ENCODE measurements at regions not wholly inside any gene's neighbourhood (a gene's known extent, or its start where the extent isn't known, plus 50 kb on each side); places are given as distances from the start of the nearest gene placed in this dataset.

DNA sequence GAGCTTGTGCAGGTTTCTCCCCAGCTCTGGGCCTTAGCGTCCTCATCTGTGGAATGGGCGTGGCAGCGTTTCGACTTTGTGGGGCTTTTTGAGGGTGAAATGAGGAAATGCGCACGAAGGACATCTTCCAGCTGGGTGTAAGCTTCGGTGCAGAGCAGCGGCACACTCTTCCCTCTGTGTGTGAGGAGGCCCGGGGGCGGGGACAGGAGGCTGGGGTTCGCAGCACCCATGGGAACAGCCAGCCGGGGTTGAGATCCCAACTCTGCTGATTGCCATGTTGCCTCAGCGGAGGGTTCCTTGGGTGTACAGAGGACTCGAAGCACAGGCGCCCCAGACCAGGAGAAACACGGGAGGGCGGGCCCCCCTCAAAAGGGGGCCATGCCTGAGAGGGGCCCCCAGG lies 265.6 kb downstream of the NSG2 start:
- no peaks in the 10 kb centered on the region for H3K9me3 Mint-ChIP-seq
- no peaks in the 10 kb centered on the region for H3K36me3 Mint-ChIP-seq
- peaks cover 3% of the 10 kb centered on the region for H3K4me1 Mint-ChIP-seq
- H3K4me3 Mint-ChIP-seq, result peak overlapping the region; percentile 56
- peaks cover 35% of the 10 kb centered on the region for H3K27me3 Mint-ChIP-seq (ENCODE audit: low read depth)
- no peak for DNase-seq (ENCODE audit: low spot score in 2 of 2, unreplicated experiment in 2 of 2)
- TF ChIP-seq, protein P1, sequence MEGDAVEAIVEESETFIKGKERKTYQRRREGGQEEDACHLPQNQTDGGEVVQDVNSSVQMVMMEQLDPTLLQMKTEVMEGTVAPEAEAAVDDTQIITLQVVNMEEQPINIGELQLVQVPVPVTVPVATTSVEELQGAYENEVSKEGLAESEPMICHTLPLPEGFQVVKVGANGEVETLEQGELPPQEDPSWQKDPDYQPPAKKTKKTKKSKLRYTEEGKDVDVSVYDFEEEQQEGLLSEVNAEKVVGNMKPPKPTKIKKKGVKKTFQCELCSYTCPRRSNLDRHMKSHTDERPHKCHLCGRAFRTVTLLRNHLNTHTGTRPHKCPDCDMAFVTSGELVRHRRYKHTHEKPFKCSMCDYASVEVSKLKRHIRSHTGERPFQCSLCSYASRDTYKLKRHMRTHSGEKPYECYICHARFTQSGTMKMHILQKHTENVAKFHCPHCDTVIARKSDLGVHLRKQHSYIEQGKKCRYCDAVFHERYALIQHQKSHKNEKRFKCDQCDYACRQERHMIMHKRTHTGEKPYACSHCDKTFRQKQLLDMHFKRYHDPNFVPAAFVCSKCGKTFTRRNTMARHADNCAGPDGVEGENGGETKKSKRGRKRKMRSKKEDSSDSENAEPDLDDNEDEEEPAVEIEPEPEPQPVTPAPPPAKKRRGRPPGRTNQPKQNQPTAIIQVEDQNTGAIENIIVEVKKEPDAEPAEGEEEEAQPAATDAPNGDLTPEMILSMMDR (IDR thresholded peaks at IDR 0.05; ENCODE audit: unreplicated experiment), result no peak
- no peak overlapping the region for H3K27ac Mint-ChIP-seq

DNA sequence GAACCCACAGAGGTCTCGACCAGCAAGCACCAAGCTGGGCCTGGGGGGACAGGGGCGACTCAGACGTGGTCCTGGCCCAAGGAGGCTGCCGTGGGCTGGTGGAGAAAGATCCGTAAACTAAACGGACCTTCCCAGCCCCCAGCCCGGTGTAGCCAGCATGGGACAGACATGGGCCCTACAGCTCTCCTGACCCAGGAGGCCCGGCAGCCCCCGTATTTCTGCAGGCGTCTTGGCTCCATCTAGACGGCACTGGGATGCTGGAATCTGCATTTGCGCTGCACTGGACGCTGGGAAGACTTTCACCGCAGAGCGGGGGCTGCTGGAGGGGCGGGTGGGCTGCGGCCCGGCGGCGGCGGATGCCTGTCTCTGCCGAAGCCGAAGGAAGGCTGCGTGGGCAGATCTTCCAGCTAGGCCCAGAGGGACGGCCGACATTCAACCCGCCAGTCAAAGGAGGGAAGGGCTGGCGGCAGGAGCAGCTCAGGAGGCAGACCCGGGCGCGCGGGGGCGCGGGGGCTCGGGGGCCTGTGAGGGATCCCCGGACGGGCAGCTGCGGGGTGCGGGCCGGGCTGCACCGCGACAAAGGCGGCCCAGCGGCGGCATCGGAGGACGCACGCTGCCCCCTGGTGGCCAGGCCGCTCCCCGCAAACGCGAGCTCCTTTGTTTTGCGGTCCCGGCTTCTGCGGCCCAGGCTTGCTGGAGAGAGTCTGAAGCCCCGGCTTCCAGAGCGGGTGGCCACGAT lies 266.2 kb downstream of the NSG2 start:
- no peaks in the 10 kb centered on the region for H3K36me3 Mint-ChIP-seq
- H3K4me3 Mint-ChIP-seq, result peak overlapping the region; percentile 61
- TF ChIP-seq, protein P1 (IDR thresholded peaks at IDR 0.05; ENCODE audit: unreplicated experiment), result peak; percentile 99
- H3K4me1 Mint-ChIP-seq, result peaks cover 3% of the 10 kb centered on the region
- peak; percentile 71 to 91 for DNase-seq (ENCODE audit: low spot score in 2 of 2, unreplicated experiment in 2 of 2)
- peaks cover 31% of the 10 kb centered on the region for H3K27me3 Mint-ChIP-seq (ENCODE audit: low read depth)
- no peak overlapping the region for H3K27ac Mint-ChIP-seq
- no peaks in the 10 kb centered on the region for H3K9me3 Mint-ChIP-seq

DNA sequence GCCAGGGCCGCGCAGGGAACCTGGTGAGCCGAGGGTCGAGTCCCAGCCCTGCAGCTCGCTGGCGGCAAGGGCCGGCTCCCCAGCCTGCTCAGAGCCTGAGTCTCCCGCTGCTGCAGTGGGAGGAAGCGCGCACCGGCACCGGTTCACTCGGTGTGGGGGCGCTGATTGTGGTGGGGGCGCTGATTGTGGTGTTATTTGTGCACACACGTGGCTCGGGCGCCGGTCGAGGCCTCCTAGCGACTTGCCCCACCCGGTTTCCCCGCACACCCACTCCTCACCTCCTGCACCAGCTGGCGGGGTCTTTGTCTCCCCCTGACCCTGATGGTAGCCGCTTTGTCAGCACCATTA lies 266.7 kb downstream of the NSG2 start:
- no peaks in the 10 kb centered on the region for H3K9me3 Mint-ChIP-seq
- DNase-seq (ENCODE audit: low spot score in 2 of 2, unreplicated experiment in 2 of 2), result no peak
- peaks cover 31% of the 10 kb centered on the region for H3K27me3 Mint-ChIP-seq (ENCODE audit: low read depth)
- H3K4me1 Mint-ChIP-seq, result peaks cover 3% of the 10 kb centered on the region
- H3K36me3 Mint-ChIP-seq, result no peaks in the 10 kb centered on the region
- TF ChIP-seq, protein P1 (IDR thresholded peaks at IDR 0.05; ENCODE audit: unreplicated experiment), result peak; percentile 32
- H3K27ac Mint-ChIP-seq, result no peak overlapping the region
- H3K4me3 Mint-ChIP-seq, result peak overlapping the region; percentile 54

DNA sequence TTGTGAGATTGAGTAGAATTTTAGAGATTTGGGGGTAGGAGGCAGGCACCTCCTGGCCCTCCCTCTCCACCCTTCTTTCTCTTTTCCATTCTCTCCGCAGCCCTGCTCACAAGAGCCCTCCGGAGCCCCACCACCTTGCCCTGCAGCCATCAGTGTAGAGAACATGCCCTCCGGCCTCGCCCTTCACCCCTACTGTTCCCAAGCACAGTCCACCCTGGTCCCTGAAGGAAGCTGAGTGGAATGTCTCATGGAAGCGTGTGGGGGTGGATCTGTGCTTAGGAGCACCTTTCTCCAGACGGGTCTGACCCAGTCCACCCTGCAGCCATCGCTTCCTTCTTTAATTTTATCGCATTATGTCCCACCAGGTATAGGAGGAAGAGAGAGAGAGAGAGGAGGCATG lies 267.1 kb downstream of the NSG2 start:
- H3K27me3 Mint-ChIP-seq (ENCODE audit: low read depth), result peaks cover 31% of the 10 kb centered on the region
- DNase-seq (ENCODE audit: low spot score in 2 of 2, unreplicated experiment in 2 of 2), result no peak
- H3K9me3 Mint-ChIP-seq, result no peaks in the 10 kb centered on the region
- no peak overlapping the region for H3K27ac Mint-ChIP-seq
- TF ChIP-seq, protein P1 (IDR thresholded peaks at IDR 0.05; ENCODE audit: unreplicated experiment), result no peak
- peaks cover 3% of the 10 kb centered on the region for H3K4me1 Mint-ChIP-seq
- no peaks in the 10 kb centered on the region for H3K36me3 Mint-ChIP-seq
- H3K4me3 Mint-ChIP-seq, result peak overlapping the region; percentile 54

DNA sequence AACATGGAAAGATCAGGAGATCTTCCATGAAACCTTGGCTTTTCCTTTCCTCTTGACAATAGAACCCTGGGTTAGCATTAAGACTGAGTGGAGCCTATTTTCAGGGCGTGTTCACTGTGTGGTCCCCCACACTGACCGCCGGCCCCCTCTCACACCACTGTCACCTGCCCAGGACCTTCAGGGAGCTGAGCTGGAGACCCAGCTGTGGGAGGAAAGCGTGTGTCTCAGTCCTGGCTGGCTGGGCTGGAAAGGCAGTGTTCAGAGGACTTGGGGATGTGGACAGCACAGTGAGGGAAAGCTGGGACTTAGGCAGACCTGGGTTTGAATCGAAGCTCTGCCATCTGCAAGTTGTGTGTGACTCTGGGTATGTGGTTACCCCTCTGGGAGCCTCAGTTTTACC lies 268.1 kb downstream of the NSG2 start:
- no peak for DNase-seq (ENCODE audit: low spot score in 2 of 2, unreplicated experiment in 2 of 2)
- H3K4me1 Mint-ChIP-seq, result peaks cover 3% of the 10 kb centered on the region
- TF ChIP-seq, protein P1 (IDR thresholded peaks at IDR 0.05; ENCODE audit: unreplicated experiment), result no peak
- peaks cover 38% of the 10 kb centered on the region for H3K27me3 Mint-ChIP-seq (ENCODE audit: low read depth)
- no peaks in the 10 kb centered on the region for H3K9me3 Mint-ChIP-seq
- H3K4me3 Mint-ChIP-seq, result no peak overlapping the region
- H3K36me3 Mint-ChIP-seq, result no peaks in the 10 kb centered on the region
- no peak overlapping the region for H3K27ac Mint-ChIP-seq
